ENCODE measurements at regions not wholly inside any gene's neighbourhood (a gene's known extent, or its start where the extent isn't known, plus 50 kb on each side); places are given as distances from the start of the nearest gene placed in this dataset.
"Not testable (repeated sequence)": the region's sequence is repeated elsewhere in the genome, so short reads cannot be mapped to it uniquely, and the experiment has no call there.

- DNase-seq: no peak
Measured at GRCh38 chr2:153420394-153420793, 58.2 kb downstream of the RPRM start.

DNA sequence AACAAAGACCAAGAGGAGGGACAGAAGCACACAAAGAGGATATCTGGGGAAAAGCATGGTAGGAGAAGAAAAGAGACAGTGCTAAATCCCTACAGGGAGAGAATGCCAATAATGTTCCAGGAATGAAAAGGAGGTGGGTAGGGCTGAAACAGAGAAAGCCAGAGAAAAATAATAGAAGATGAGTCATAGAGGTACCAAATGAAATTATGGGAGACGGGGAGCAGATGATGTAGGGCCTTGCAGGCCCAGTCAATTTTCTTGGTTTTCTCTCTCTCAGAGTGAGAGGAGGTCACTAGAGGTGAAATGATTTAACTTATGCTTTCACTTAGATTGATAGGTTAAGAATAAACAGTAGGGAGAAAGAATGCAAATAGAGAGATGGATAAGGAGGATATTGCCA lies 61.5 kb downstream of the RPRM start:
- no peak for DNase-seq

DNA sequence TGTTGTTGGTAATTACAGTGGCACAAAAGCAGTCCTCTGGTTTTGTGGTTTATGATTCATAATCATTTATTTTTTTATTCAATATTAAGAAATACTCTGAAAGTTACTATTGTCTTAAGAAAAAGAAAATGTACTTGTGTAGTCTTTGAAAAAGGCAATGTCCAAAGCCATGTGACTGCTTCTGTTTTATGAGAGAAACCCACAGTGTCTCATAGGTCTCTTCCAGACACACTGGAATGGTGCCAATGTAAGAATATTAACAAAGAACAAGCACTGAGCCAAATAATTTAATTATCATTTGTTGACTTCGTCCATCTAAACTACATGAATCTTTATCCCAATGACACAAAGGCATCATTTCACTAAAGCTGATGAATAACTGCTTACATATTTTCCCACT lies 62.5 kb downstream of the RPRM start:
- DNase-seq: no peak

- no peak for DNase-seq
Measured at GRCh38 chr2:153408710-153409385, 69.7 kb downstream of the RPRM start.

DNA sequence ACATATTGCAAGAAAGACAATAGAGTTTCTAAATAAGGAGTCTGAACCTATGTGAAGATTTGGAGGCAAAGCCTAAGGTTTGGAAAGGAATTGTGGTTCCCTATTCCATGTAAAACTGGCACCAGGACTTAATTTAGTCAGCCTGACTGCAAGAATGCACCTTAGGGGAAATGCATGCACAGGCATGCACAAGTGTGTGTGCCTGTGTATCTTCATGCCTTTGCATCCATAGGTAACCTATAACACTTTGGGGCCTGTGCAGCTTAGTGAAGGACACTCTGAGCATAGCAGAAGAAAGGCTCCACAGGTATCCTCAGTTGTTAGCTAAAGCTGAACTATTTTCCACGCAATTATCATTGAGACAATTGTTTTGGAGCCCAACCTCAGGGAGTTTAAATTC lies 73.4 kb downstream of the RPRM start:
- no peak for DNase-seq

GRCh38 chr2:153404792-153405191 lies 73.8 kb downstream of the RPRM start:
- no peak for DNase-seq

DNA sequence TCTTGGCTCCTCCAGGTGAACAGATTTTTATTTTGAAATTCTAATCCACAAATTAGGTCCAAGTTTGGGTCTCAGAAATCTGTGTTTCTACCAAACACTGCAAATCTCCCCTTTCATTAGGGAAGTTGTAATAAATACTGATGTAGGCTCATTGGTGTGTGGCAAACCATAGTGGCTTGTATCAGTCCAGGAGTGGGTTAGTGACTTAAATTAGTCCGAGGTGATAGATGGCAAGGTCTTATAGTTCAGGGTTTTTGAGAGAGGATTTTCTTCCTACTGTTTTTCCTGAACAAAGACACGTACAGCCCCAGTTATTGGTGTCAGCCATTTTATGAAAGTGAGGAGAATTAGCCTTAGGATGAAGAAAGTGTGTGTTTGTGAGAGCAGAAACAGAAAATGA lies 74.6 kb downstream of the RPRM start:
- DNase-seq: no peak

- DNase-seq: not testable (repeated sequence)
Measured at GRCh38 chr2:153403352-153403751, 75.2 kb downstream of the RPRM start.

- no peak for DNase-seq
Measured at GRCh38 chr2:153394686-153395085, 83.9 kb downstream of the RPRM start.

DNA sequence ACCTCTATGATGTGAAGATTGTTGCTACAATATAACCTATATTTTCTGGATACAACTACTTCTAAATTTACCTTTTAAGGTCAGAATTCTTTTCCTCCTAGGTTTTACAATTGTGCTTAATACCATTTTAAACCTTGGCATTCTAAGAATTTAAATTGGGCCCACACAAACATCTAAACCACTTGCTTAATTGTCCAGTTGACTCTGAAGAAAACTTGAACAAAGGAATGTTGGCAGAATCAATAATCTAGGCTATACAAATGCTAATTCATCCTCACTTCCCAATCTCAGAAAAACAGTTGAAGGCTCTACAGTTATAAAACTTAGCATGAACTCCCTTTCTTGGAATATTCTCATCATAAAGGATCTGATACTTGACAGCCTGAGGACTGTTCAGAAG lies 84.3 kb downstream of the RPRM start:
- no peak for DNase-seq

- no peak for DNase-seq
Measured at GRCh38 chr2:153393518-153393917, 85.0 kb downstream of the RPRM start.

- no peak for DNase-seq
Measured at GRCh38 chr2:153391131-153391530, 87.4 kb downstream of the RPRM start.

DNA sequence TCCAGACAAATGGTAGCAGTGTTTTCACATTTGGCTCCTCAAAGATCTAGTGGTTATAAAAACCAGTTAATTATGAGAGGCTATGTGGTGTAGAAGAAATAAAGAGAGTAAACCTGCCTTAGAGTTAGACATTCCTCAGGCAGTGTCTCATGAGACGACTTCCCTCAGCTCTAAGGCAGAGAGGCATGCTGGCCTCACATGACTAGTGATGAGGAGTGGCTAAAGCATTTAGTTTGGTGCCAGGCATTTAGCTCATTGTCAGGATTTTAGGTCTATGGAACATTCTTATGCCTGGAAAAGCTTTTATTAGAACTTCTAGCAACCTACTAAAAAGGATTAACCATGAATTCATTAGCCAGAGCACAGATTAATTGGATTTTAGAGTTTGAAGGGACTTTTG lies 90.3 kb downstream of the RPRM start:
- DNase-seq: no peak

- no peak for DNase-seq
Measured at GRCh38 chr2:153387203-153387602, 91.4 kb downstream of the RPRM start.

- DNase-seq: no peak
Measured at GRCh38 chr2:153386481-153386897, 92.1 kb downstream of the RPRM start.

DNA sequence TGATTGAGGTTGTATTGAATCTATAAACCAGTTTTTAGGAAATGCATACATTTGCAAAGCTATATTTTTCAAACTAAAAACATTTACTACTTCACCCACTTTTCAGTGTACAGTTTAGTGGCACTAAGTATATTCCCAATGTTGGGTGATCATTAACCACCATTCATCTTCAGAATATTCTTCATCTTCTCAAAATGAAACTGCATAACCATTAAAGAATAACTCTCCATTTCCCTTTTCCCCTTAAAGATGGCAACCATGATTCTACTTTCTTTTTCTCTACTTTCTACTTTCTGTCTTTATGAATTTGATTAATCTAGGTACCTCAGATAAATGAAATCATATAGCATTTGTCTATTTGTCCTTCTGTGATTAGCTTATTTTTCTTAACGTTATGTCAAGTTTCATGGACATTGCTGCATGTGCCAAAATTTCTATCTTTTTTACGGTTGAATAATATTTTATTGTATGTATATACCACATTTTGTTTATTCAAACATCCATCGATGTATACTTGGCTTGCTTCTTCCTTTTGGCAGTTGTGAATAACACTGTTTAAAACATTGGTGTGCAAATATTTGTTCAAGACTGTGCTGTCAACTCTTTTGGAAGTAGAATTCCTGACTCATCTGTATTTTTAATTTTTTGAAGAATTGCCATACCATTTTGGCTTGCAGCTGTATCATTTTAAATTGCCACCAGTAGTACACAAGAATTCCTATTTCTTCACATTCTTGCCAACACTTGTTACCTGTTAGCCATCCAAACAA lies 104.9 kb downstream of the RPRM start:
- DNase-seq: no peak

DNA sequence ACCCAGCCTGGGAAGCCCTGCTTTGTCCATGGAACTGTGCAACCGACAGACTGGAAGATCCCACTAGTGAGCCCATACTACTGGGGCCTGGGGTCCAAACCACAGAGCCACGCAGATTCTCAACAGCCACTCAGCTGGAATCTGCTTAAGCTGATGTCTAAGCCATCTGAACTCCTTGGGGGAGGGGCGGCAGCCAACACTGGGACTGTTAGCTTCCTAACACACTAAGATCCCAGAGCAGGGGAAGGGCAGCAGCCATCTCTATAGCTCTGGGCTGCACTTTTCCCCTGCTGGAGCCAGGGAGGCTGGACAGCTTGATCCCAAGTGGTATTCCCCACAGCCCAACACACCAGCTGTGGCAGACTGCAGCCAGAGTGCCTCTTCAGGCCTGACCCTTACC lies 118.3 kb downstream of the RPRM start:
- no peak for DNase-seq

DNA sequence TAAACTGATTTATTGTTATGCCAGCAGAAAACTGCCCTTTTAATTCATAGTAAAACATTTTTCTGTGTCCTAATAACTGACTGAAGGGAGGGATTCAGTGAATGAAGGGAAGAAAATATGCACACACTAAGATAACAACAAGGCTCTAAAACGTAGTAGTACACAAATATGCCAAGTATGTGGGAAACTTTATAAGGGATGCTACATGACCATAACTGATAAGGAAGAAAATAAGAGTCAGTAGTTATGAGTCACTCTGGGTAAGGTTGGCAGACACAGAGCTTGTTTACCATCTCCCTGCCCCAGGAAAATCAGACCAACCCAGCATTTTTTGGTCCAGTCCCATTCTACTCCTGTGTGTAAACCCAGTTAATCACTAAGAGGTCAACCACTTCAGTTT lies 124.2 kb downstream of the RPRM start:
- DNase-seq: no peak

DNA sequence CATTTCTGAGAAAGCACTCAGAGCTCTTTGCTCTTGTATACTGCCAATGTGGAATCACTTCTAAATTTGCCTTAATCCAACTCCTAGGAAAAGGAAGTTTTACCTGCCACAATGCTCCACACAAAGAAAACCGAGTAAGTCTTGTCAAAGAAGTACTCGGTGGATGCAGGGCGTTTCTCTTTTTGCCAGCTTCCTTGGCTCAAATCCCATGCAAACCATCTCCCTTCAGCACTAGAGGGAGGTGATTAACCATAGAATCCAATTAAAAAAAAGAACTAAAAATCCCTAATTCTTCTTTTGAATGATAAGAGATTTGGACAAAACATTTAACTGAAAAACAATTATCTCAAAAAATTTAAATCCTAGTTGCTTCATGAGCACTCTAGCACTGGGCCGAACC lies 129.0 kb downstream of the RPRM start:
- no peak for DNase-seq

GRCh38 chr2:153347818-153348495 lies 130.6 kb downstream of the RPRM start:
- no peak for DNase-seq

DNA sequence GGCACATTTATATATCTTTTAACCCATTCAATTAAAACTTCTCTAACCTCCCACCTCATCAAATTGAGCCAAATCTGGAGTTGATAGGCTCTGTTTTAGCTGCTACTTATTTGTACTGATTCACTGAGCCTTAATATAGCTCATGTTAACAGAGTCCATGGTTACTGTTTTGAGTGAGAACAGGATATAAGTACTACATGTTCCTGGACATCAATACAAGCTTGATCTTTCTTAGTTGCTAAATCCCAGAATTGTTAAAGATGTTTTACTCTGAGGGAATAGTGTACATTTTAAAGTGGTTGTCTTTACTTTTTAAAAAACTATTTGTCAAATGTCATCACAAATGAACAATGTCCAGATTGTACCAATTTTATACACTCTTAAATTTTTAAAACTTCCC lies 157.7 kb downstream of the RPRM start:
- DNase-seq: no peak

DNA sequence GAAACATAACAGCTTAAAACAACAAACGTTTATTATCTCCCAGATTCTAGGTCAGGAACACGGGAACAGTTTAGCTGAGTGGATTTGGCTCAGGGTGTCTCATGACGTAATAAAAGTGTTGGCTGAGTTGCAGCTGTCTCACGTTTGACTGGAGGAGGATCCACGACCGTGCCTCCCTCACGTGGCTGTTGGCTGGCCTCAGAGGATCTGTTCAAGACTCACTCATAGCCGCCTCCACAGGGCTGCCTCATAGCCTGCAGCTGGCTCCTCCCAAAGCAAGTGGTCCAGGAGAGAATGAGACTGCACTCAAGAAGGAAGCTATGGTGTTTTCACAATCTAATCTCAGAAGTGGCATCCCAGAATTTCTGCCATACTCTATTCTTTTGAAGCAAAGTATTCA lies 167.1 kb downstream of the RPRM start:
- no peak for DNase-seq

- DNase-seq: no peak
Measured at GRCh38 chr2:153308466-153308865, 170.1 kb downstream of the RPRM start.
